Stimulated activated CD8-positive, alpha-beta memory T cell treated with anti-CD3 and anti-CD28 coated beads, Interleukin-4, amount 100 ng/mL, for 4 hours (primary cell): ENCODE measurements at regions not wholly inside any gene's neighbourhood (a gene's known extent, or its start where the extent isn't known, plus 50 kb on each side); places are given as distances from the start of the nearest gene placed in this dataset.
"Not testable (repeated sequence)": the region's sequence is repeated elsewhere in the genome, so short reads cannot be mapped to it uniquely, and the experiment has no call there.

Experiments used
- DNase-seq, 2 donors: peaks; one replicate each; pipeline ENCODE4 v3.0.0-alpha.2; 2020; ENCODE audit warnings: low read depth in 2 of 2, low spot score in 1 of 2

GRCh38 chr1:173394813-173395212 lies 82.3 kb upstream of the PRDX6 start:
- DNase-seq = not testable (repeated sequence)

- DNase-seq = no peak
These were observed 81.4 kb upstream of the PRDX6 start for GRCh38 chr1:173395762-173396161.

- DNase-seq = no peak
These were observed 76.6 kb upstream of the PRDX6 start for GRCh38 chr1:173400387-173400995.

- DNase-seq = no peak
These were observed 73.1 kb upstream of the PRDX6 start for GRCh38 chr1:173403996-173404395.

GRCh38 chr1:173405281-173405680 lies 71.9 kb upstream of the PRDX6 start:
- no peak for DNase-seq

- DNase-seq = no peak
These were observed 71.3 kb upstream of the PRDX6 start for GRCh38 chr1:173405834-173406233.

- no peak for DNase-seq
These were observed 70.3 kb upstream of the PRDX6 start for GRCh38 chr1:173406783-173407230.

- DNase-seq = no peak
These were observed 69.3 kb upstream of the PRDX6 start for GRCh38 chr1:173407846-173408245.

- DNase-seq = no peak
These were observed 68.2 kb upstream of the PRDX6 start for GRCh38 chr1:173408886-173409285.

- DNase-seq = no peak
These were observed 67.5 kb upstream of the PRDX6 start for GRCh38 chr1:173409613-173410012.

- no peak for DNase-seq
These were observed 66.9 kb upstream of the PRDX6 start for GRCh38 chr1:173410133-173410793.

GRCh38 chr1:173410794-173411236 lies 66.3 kb upstream of the PRDX6 start:
- no peak for DNase-seq

GRCh38 chr1:173411835-173412742 lies 65.0 kb upstream of the PRDX6 start:
- DNase-seq = no peak

- no peak for DNase-seq
These were observed 63.8 kb upstream of the PRDX6 start for GRCh38 chr1:173413271-173413707.

GRCh38 chr1:173414136-173414535 lies 63.0 kb upstream of the PRDX6 start:
- no peak for DNase-seq

- no peak for DNase-seq
These were observed 62.5 kb upstream of the PRDX6 start for GRCh38 chr1:173414539-173415226.

- DNase-seq = no peak
These were observed 61.6 kb upstream of the PRDX6 start for GRCh38 chr1:173415490-173415889.

GRCh38 chr1:173415905-173416450 lies 61.2 kb upstream of the PRDX6 start:
- DNase-seq = no peak

- DNase-seq = no peak
These were observed 59.6 kb upstream of the PRDX6 start for GRCh38 chr1:173417563-173417962.

- no peak for DNase-seq
These were observed 58.8 kb upstream of the PRDX6 start for GRCh38 chr1:173418107-173418985.
